ENCODE measurements at regions not wholly inside any gene's neighbourhood (a gene's known extent, or its start where the extent isn't known, plus 50 kb on each side); places are given as distances from the start of the nearest gene placed in this dataset.

DNA sequence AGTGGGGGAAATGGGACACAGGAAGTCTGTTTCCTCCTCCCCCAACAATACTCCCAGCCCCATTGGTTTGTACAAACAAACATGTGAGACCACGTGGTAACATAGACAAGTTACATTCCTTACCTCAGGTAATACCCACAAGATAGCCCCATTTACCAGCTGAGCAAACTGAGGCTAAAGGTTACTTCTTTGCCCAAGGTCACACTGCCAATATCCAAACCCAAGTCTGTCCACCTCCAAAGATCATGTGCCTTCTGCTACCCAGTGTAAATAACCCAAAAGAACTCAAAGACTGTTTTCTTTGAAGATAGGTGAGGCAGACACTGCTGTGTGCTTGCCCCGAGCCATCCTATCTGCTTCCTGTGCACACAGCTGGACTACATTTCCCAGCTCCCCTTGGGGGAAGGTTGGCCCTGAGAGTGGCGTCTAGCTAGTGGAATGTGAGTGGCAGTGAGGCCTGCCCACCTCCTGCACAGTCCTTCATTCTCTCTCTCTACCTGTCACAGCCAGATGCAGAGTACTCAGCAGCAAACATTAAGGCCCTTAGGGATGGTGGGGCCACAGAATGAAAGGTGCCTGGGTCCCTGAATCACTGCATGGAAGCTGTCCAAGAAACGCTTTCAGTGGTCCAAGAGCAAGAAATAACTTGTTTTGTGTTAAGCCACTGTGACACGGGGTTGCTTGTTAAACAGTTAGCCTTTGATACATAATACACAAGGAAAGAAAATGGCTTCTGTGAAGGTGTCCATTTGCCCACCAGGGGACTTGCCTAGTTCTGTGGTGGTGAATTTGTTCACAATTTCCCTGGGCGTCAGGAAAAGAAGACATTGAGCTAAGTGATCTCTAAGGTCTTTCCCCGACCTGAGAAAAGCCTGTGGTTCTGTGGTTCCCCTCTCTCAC lies 257.7 kb upstream of the NFE2L3 start:
- H3K9me3 Mint-ChIP-seq: no peaks in the 10 kb centered on the region
- no peak overlapping the region for H3K4me3 Mint-ChIP-seq
- H3K27ac Mint-ChIP-seq: peak overlapping the region; percentile 34
- peaks cover 14% of the 10 kb centered on the region for H3K27me3 Mint-ChIP-seq (ENCODE audit: low read depth)
- no peak for DNase-seq (ENCODE audit: low spot score in 2 of 2, unreplicated experiment in 2 of 2)
- peaks cover 19% of the 10 kb centered on the region for H3K4me1 Mint-ChIP-seq
- TF ChIP-seq, protein P1, sequence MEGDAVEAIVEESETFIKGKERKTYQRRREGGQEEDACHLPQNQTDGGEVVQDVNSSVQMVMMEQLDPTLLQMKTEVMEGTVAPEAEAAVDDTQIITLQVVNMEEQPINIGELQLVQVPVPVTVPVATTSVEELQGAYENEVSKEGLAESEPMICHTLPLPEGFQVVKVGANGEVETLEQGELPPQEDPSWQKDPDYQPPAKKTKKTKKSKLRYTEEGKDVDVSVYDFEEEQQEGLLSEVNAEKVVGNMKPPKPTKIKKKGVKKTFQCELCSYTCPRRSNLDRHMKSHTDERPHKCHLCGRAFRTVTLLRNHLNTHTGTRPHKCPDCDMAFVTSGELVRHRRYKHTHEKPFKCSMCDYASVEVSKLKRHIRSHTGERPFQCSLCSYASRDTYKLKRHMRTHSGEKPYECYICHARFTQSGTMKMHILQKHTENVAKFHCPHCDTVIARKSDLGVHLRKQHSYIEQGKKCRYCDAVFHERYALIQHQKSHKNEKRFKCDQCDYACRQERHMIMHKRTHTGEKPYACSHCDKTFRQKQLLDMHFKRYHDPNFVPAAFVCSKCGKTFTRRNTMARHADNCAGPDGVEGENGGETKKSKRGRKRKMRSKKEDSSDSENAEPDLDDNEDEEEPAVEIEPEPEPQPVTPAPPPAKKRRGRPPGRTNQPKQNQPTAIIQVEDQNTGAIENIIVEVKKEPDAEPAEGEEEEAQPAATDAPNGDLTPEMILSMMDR (IDR thresholded peaks at IDR 0.05; ENCODE audit: unreplicated experiment): no peak
- H3K36me3 Mint-ChIP-seq: no peaks in the 10 kb centered on the region

DNA sequence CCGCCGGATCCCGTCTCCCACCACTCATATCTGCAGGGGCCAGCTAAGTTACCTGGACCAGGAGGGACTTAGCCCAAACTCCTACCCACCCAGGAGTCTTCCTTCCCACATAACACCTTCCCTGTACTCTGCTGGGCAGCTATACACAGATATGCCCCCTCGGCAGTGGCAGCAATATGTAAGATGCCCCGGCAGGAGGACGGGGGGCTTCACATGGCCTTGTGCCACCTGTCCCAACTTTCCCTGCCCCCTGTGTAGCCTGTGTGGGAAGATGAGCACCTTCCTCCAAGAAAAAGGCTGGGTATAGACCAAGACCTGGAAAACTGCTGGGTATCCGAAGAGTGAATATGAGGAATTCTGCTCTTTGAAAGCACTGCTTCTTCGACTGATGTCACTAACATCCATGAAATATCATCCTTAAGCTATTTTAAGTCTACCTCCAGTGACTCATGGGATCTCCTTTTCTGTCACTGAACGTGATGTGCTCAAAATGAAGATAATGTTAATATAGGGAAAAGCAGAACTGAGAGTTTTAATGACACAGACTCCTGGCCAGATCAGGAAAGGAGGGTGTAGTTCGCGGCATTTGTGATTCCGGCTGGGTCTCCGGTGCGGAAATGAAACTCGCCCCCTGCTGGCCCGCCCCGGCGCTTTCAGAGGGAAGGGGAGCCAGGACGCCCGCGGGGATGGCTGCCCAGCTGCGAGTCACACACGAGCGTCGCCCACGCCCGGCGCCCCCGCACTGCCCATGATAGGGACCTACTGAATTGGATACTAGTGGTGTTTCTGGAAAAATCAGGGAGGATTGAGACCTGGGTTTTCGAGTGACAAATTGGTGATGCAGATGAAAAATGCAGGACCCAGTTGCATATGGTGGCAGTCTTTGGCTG lies 256.9 kb upstream of the NFE2L3 start:
- DNase-seq (ENCODE audit: low spot score in 2 of 2, unreplicated experiment in 2 of 2): peak; percentile 69 to 84
- H3K27me3 Mint-ChIP-seq (ENCODE audit: low read depth): peaks cover 5% of the 10 kb centered on the region
- H3K36me3 Mint-ChIP-seq: no peaks in the 10 kb centered on the region
- TF ChIP-seq, protein P1 (IDR thresholded peaks at IDR 0.05; ENCODE audit: unreplicated experiment): peak; percentile 85
- no peaks in the 10 kb centered on the region for H3K9me3 Mint-ChIP-seq
- peak overlapping the region; percentile 66 for H3K4me3 Mint-ChIP-seq
- peaks cover 22% of the 10 kb centered on the region for H3K4me1 Mint-ChIP-seq
- no peak overlapping the region for H3K27ac Mint-ChIP-seq

GRCh38 chr7:25895792-25896171 lies 256.2 kb upstream of the NFE2L3 start:
- Mint-ChIP-seq H3K9me3 (no peaks in the 10 kb centered on the region), H3K36me3 (no peaks in the 10 kb centered on the region), H3K27me3 (ENCODE audit: low read depth) (peaks cover 5% of the 10 kb centered on the region), H3K27ac (no peak overlapping the region), H3K4me3 (peak overlapping the region; percentile 66), H3K4me1 (peaks cover 24% of the 10 kb centered on the region)
- no peak for DNase-seq (ENCODE audit: low spot score in 2 of 2, unreplicated experiment in 2 of 2)
- TF ChIP-seq, protein P1 (IDR thresholded peaks at IDR 0.05; ENCODE audit: unreplicated experiment): no peak

DNA sequence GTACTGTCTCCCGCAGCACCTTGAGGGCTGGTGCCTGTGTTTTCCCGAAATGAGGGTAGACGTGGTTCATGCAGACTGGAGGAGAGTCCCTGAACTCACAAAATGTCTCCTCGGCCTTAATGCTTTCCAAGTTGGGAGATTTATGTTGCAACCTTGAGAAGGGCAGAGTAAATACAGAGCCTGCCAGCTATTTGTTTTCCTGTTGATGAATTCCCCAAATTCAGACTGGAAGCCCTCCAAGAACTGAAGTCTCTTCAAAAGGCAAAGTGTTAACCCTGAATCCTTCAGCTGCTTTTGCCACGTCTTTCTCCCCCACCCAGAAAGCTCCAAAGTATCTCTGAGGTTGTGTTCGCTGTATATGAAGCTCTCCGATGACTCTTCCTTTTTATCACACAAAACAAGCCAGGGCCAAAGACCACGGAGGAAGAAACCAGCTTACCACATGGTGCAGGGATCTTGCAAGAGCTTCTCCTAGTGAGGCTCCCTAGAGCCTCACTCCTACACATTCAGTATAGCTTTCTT lies 254.7 kb upstream of the NFE2L3 start:
- Mint-ChIP-seq H3K4me1 (peaks cover 24% of the 10 kb centered on the region), H3K27ac (no peak overlapping the region), H3K27me3 (ENCODE audit: low read depth) (peaks cover 2% of the 10 kb centered on the region), H3K4me3 (no peak overlapping the region), H3K36me3 (no peaks in the 10 kb centered on the region), H3K9me3 (no peaks in the 10 kb centered on the region)
- no peak for DNase-seq (ENCODE audit: low spot score in 2 of 2, unreplicated experiment in 2 of 2)
- TF ChIP-seq, protein P1 (IDR thresholded peaks at IDR 0.05; ENCODE audit: unreplicated experiment): no peak

- no peak for DNase-seq (ENCODE audit: low spot score in 2 of 2, unreplicated experiment in 2 of 2)
- no peak overlapping the region for H3K4me3 Mint-ChIP-seq
- TF ChIP-seq, protein P1 (IDR thresholded peaks at IDR 0.05; ENCODE audit: unreplicated experiment): no peak
- H3K36me3 Mint-ChIP-seq: no peaks in the 10 kb centered on the region
- peaks cover 12% of the 10 kb centered on the region for H3K4me1 Mint-ChIP-seq
- no peak overlapping the region for H3K27ac Mint-ChIP-seq
- H3K27me3 Mint-ChIP-seq (ENCODE audit: low read depth): peaks cover 2% of the 10 kb centered on the region
- no peaks in the 10 kb centered on the region for H3K9me3 Mint-ChIP-seq
These were observed 251.8 kb upstream of the NFE2L3 start for GRCh38 chr7:25900245-25900644.

All from mesothelial cell of epicardium (in vitro differentiated cells).